ENCODE measurements at regions not wholly inside any gene's neighbourhood (a gene's known extent, or its start where the extent isn't known, plus 50 kb on each side); places are given as distances from the start of the nearest gene placed in this dataset.
A peak's percentile ranks its signal among the peaks of the same experiment; 100 is the strongest.

DNA sequence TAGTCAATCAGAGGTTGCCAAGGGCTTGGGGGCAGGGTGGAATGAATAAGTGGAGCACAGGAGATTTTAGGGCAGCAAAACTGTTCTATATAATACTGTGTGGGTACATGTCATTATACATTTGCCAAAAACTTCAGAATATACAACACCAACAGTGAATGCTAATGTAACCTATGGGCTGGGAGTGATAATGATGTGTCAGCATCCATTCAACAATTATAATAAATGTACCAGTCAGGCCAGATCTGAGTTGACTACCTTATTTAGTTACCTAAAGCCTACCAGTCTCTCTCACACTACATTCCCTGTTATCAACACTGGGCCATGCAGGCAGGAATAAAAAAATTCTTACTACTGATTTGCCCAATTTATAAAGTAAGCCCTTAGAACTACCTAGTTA is 884.5 kb downstream of the TLE1 start:
- no peak for ATAC-seq (replicated peaks in 6 of 8)
- Histone ChIP-seq H3K27ac (no peak overlapping the region), H3K4me1 (replicated peaks in 1 of 2) (no peaks in the 10 kb centered on the region), H3K4me3 (no peak overlapping the region)
- in situ Hi-C loops (cut with MboI; ENCODE audit: low pct_unique_long_range_greater_than_20kb in 2 of 9, low sequenced_read_pairs in 9 of 9, unreplicated experiment in 9 of 9): no loop called here

DNA sequence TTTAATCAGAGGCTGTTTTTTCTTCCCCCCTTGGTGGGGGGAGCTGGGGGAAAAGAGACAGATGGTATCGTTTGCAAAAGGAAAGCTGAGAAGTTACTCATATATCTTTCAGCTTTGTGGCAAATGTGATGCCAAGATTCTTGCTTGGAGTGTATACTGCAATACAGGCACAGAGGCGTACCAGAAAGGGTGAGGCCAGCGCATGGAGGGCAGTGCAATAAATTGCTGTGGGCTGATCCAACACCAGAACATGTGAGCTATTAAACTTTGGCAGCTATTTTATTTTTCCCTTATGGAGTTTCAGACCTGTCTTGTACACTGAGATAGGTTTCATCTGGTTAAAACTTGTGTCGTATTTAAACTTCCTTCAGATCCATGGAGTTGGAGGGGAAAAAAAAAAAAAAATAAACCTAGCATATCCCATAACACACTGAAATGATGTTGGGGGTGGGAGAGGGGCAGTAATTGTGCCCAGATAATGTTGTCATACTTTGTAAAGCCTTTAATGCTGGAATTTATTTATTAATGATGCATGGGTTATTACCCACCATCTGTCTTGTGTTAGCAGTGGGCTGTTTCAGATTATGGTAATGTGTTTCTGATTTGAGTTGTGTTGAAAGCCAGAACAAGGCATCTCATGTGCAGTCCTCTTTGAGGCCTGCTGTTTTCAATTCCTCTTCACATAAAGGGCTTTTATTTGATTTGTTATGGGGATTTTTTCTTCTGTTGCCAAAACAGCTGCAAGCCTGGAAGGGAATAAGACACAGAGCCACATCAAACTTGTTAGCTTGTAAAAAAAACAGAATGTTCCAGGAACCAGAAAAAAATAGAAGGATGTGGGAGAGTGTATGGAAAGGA is 891.3 kb downstream of the TLE1 start:
- in situ Hi-C loops (cut with MboI; ENCODE audit: low pct_unique_long_range_greater_than_20kb in 2 of 9, low sequenced_read_pairs in 9 of 9, unreplicated experiment in 9 of 9): no loop called here
- 0 to 53% (median 14%) methylated on average over 1 to 4 of the region's 4 CpGs; no CpG with 5 or more reads in 1 of the 10 experiments for WGBS, 10 experiments
- ATAC-seq (replicated peaks in 6 of 8): peak in 7 of 8 experiments; percentile 81 to 97 (median 89)
- Histone ChIP-seq H3K27ac (peak overlapping the region; percentile 34 to 51), H3K4me1 (replicated peaks in 1 of 2) (peaks cover 27 to 29% of the 10 kb centered on the region in 2 donors), H3K4me3 (no peak overlapping the region)

DNA sequence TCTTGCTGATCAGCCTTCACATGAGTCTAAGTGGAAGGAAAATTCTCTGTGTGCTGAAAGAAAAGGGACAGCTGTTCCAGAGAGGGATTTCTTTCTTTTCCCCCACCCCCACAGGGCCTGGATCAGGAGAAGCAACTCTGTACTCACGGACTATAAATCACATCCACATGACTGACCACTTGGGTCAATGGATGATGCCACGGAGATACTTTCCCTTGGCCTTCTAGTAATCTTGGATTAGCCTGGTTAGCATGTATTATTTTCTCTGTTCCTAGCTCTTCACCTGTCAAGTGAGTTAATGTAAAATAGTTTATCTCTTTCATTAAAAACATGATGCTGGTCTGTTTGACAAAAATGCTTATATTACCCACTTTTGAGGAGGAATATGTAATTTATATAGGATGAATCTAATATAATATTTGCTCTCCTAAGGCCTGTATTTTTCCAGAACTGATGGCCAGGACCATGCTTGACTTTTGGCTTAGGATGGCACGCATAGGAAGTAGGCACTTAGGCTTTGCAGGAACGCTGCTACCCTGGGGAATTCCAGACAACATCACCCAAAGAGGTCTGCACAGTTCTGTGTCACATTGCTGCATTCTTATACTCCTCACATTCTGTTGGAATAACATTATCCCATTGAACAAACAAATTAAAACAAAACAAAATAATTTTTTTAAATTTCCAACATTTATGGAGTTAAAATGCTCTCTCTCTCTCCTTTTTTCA is 892.1 kb downstream of the TLE1 start:
- Histone ChIP-seq H3K4me3 (no peak overlapping the region), H3K4me1 (replicated peaks in 1 of 2) (peaks cover 27 to 29% of the 10 kb centered on the region in 2 donors), H3K27ac (peak overlapping the region; percentile 1 to 51)
- ATAC-seq (replicated peaks in 6 of 8): peak in 5 of 8 experiments; percentile 56 to 75 (median 59)
- 0 to 90% (median 48%) methylated on average over 1 to 4 of the region's 4 CpGs; no CpG with 5 or more reads in 2 of the 10 experiments for WGBS, 10 experiments
- in situ Hi-C loops (cut with MboI; ENCODE audit: low pct_unique_long_range_greater_than_20kb in 2 of 9, low sequenced_read_pairs in 9 of 9, unreplicated experiment in 9 of 9): no loop called here

DNA sequence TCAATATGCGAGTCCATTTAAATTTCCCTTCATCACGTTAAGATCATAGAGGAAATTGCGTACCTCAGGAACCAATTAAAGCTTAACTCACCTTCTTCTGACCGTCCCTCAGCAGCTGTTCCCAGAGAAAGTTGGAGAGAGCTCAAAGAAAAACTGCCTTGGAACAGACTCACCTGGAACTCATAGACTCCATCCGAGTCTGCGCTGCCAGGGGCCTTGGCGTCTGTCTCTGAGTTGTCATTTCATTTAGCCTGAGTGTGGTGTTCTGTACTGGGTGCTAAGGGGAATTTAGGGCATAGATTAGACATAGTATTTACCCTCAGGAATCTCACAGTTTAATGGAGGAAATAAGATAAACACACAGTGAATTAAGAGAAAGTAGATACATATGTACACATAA is 892.7 kb downstream of the TLE1 start:
- in situ Hi-C loops (cut with MboI; ENCODE audit: low pct_unique_long_range_greater_than_20kb in 2 of 9, low sequenced_read_pairs in 9 of 9, unreplicated experiment in 9 of 9): no loop called here
- ATAC-seq (replicated peaks in 6 of 8): peak in 1 of 8 experiments; percentile 11
- Histone ChIP-seq H3K4me3 (no peak overlapping the region), H3K4me1 (replicated peaks in 1 of 2) (peaks cover 27 to 29% of the 10 kb centered on the region in 2 donors), H3K27ac (peak overlapping the region in 1 of 2 donors; percentile 51)
- WGBS, 10 experiments: 37 to 91% (median 80%) methylated on average over 2 to 7 of the region's 7 CpGs; no CpG with 5 or more reads in 1 of the 10 experiments

DNA sequence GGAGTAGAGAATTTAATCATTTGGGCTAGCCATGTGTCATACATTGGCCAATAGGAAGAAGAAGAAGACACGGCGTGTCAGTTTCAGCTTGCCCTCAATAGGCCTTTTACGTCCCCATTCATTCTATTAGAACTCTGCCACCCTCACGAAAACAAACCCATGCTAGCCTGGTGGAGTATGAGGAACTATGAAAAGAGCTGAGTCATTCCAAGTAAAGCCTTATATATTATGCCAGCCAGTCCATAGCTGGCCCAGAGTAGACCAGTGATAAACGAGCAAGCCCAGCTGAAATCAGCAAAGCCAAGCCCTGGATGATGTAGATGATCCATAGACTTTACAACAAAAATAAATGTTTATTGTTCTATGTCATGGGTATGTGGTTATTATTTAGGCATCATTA is 895.1 kb downstream of the TLE1 start:
- 0 to 100% (median 97%) methylated on average over 1 to 5 of the region's 5 CpGs; no CpG with 5 or more reads in 2 of the 10 experiments for WGBS, 10 experiments
- H3K27ac ChIP-seq: no peak overlapping the region
- in situ Hi-C loops (cut with MboI; ENCODE audit: low pct_unique_long_range_greater_than_20kb in 2 of 9, low sequenced_read_pairs in 9 of 9, unreplicated experiment in 9 of 9): no loop called here
- peaks cover 27 to 34% of the 10 kb centered on the region in 2 donors for H3K4me1 ChIP-seq (replicated peaks in 1 of 2)
- no peak for ATAC-seq (replicated peaks in 6 of 8)
- H3K4me3 ChIP-seq: no peak overlapping the region

DNA sequence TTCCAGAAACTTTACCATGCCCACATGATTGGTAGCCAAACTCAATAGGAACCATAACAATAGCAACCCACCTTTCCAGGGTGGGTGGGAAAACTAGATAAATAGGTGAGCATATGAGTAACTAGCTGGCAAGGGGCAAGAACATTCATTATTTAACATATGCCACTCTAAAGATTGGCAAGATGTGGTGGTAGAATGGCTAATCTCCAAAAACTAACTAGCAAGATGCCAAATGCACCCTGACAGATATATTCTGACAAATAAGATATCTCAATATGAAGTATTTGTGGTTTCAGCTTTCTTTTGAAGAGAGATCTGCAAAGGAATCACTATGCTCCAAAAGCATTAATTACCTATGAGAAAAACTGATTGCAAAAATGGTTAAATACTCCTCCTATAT is 895.6 kb downstream of the TLE1 start:
- H3K4me1 ChIP-seq (replicated peaks in 1 of 2): peaks cover 23 to 29% of the 10 kb centered on the region in 2 donors
- no peak overlapping the region for H3K4me3 ChIP-seq
- in situ Hi-C loops (cut with MboI; ENCODE audit: low pct_unique_long_range_greater_than_20kb in 2 of 9, low sequenced_read_pairs in 9 of 9, unreplicated experiment in 9 of 9): no loop called here
- no peak overlapping the region for H3K27ac ChIP-seq
- no peak for ATAC-seq (replicated peaks in 6 of 8)

DNA sequence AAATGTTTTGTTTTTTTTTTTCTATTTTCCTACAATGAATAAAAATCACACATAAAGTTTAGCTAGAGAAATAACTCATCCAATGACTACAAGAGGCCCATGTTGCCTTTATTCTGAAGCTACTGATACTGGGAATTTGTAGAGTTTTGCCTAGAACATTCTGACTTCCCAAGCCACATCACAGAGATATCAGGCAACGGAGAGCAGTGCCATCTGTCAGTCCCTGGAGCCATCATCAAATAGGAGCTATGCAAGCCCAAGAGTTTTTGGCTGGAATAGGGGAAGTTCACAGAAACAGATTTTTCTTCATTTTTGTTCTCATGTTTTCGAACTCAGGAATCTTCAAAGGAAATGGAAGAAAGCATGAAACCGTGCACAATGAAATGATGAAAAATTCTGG is 896.6 kb downstream of the TLE1 start:
- no peak overlapping the region for H3K27ac ChIP-seq
- 0 to 100% (median 94%) methylated on average over 1 to 3 of the region's 3 CpGs for WGBS, 10 experiments
- in situ Hi-C loops (cut with MboI; ENCODE audit: low pct_unique_long_range_greater_than_20kb in 2 of 9, low sequenced_read_pairs in 9 of 9, unreplicated experiment in 9 of 9): no loop called here

DNA sequence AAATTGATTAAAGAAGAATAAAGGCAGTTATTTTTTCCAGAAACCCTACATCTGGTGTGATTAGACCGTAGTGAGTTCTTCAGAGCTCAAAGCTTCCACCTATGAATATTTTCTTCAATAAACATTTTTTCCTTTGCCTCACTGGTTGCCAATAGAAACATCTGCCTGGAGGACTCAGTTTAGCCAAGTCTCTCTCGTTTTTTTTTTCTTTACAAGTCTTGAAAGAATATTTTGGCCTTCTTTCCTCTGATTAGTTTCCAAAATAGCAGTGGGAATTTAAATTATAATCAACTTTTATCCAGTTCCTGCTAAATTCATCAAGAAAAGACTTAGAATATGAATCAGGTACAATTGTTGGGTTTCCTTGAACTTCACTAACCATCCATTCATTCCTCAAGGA is 897.5 kb downstream of the TLE1 start:
- no peak for ATAC-seq (replicated peaks in 6 of 8)
- H3K4me1 ChIP-seq (replicated peaks in 1 of 2): peaks cover 5 to 10% of the 10 kb centered on the region in 2 donors
- no peak overlapping the region for H3K4me3 ChIP-seq
- no peak overlapping the region for H3K27ac ChIP-seq
- WGBS, 10 experiments: 0 to 88% (median 71%) methylated on average over 1 to 2 of the region's 2 CpGs
- in situ Hi-C loops (cut with MboI; ENCODE audit: low pct_unique_long_range_greater_than_20kb in 2 of 9, low sequenced_read_pairs in 9 of 9, unreplicated experiment in 9 of 9): no loop called here

More for the DNA sequence above, 896.6 kb downstream of the TLE1 start:
- no peak overlapping the region for H3K4me3 ChIP-seq
- ATAC-seq (replicated peaks in 6 of 8): no peak
- H3K4me1 ChIP-seq (replicated peaks in 1 of 2): peaks cover 13 to 19% of the 10 kb centered on the region in 2 donors

DNA sequence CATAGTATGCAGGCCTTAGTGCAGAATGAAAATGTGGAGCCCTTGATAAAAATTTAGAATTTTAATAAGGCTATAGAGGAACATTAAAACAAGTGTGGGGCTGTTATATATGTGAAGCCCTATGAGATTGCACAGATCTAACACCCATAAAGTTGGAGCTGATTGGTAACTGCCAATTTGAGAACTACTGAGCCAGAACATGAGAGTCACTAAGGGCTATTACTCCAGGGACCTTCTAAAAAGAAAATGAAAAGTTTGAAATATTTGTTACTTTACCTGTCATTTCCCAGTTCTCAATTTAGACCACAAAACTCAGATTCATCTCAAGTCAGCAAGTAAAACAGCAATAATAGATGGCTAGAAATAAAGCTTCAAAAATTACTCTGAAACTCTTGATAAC is 898.6 kb downstream of the TLE1 start:
- Histone ChIP-seq H3K27ac (no peak overlapping the region), H3K4me3 (no peak overlapping the region), H3K4me1 (replicated peaks in 1 of 2) (peaks cover 0 to 6% of the 10 kb centered on the region in 2 donors)
- ATAC-seq (replicated peaks in 6 of 8): no peak
- in situ Hi-C loops (cut with MboI; ENCODE audit: low pct_unique_long_range_greater_than_20kb in 2 of 9, low sequenced_read_pairs in 9 of 9, unreplicated experiment in 9 of 9): no loop called here

DNA sequence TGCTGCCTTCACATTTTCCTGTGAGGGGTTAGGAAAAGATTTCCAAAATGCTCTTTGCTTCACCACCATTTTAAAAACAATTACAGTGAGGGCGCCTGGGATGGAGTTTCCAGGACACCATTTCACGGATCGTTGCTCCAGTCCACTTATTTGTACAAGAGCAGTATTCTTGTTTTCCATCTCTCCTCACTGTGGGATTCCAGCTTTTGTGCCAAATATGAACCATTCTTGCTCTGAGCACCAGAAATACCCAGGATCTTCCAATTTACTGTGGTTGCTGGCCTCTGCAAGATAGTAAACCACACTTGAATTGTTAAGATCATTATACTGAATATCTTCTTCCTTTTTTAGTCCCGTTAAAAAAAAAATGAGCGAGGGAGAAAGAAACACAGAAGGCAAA is 899.5 kb downstream of the TLE1 start:
- 20 to 100% (median 82%) methylated on average over 1 to 5 of the region's 5 CpGs; no CpG with 5 or more reads in 1 of the 10 experiments for WGBS, 10 experiments
- H3K4me3 ChIP-seq: no peak overlapping the region
- peak in 1 of 8 experiments; percentile 34 for ATAC-seq (replicated peaks in 6 of 8)
- no peak overlapping the region for H3K27ac ChIP-seq
- in situ Hi-C loops (cut with MboI; ENCODE audit: low pct_unique_long_range_greater_than_20kb in 2 of 9, low sequenced_read_pairs in 9 of 9, unreplicated experiment in 9 of 9): no loop called here
- H3K4me1 ChIP-seq (replicated peaks in 1 of 2): peaks cover 0 to 6% of the 10 kb centered on the region in 2 donors

DNA sequence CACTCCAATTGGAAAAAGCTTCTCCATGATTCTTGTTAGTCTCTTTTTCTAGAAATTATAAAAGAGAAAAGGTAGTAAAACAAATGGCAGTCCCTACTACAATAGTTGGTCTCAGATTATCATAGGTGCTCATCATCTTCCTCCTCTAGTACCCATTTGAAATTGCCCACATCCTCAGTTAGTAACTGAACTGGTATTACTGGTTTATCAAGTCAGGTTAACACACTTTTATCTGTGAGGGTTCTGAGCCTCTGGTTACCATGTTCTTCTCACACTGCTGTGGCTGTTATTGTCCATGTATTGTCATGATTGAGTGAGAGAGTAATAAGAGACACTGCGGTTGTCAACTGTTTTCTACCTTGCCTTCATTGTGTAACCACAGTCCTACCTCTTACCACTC is 901.7 kb downstream of the TLE1 start:
- peaks cover 0 to 6% of the 10 kb centered on the region in 2 donors for H3K4me1 ChIP-seq (replicated peaks in 1 of 2)
- no peak for ATAC-seq (replicated peaks in 6 of 8)
- no peak overlapping the region for H3K27ac ChIP-seq
- in situ Hi-C loops (cut with MboI; ENCODE audit: low pct_unique_long_range_greater_than_20kb in 2 of 9, low sequenced_read_pairs in 9 of 9, unreplicated experiment in 9 of 9): no loop called here
- WGBS, 10 experiments: 0 to 100% (median 100%) methylated on average over 1 of the region's 1 CpG; no CpG with 5 or more reads in 5 of the 10 experiments
- no peak overlapping the region for H3K4me3 ChIP-seq

DNA sequence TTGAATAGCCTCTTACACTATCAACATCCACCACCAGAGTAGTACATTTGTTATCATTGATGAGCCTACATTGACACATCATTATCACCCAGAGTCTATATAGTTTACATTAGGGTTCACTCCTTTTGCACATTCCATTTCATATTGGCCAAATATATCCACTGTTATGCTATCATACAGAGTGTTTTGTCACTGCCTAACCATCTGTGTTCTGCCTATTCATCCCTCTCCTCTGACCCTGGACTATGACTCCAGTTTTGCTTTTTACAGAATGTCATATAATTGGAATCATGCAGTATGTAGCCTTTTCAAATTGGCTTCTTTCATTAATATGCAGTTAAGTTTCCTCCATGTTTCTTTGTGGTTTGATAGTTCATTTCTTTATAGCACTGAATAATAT is 904.7 kb downstream of the TLE1 start:
- Histone ChIP-seq H3K4me3 (no peak overlapping the region), H3K4me1 (replicated peaks in 1 of 2) (peaks cover 0 to 5% of the 10 kb centered on the region in 2 donors), H3K27ac (no peak overlapping the region)
- in situ Hi-C loops (cut with MboI; ENCODE audit: low pct_unique_long_range_greater_than_20kb in 2 of 9, low sequenced_read_pairs in 9 of 9, unreplicated experiment in 9 of 9): no loop called here
- ATAC-seq (replicated peaks in 6 of 8): no peak

DNA sequence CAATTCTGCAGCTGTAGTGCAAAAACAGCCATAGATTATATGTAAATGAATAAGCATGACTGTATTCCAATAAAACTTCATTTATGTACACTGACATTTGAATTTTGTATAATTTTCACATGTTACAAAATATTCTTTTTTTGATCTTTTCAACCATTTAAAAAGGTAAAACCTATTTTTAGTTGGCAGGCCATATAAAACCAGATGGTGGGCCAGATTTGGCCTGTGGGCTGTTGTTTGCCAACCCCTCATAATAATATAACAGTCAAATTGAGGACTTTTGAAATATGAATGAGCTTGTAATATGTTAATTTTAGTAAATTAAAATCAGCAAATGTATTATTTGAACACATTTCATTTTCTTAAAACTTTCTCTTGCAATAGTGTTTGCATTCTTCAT is 913.4 kb downstream of the TLE1 start:
- no peak for ATAC-seq (replicated peaks in 6 of 8)
- H3K27ac ChIP-seq: no peak overlapping the region
- no peaks in the 10 kb centered on the region for H3K4me1 ChIP-seq (replicated peaks in 1 of 2)
- in situ Hi-C loops (cut with MboI; ENCODE audit: low pct_unique_long_range_greater_than_20kb in 2 of 9, low sequenced_read_pairs in 9 of 9, unreplicated experiment in 9 of 9): no loop called here
- H3K4me3 ChIP-seq: no peak overlapping the region
